Uterus (tissue), 2 donors: ENCODE measurements at regions not wholly inside any gene's neighbourhood (a gene's known extent, or its start where the extent isn't known, plus 50 kb on each side); places are given as distances from the start of the nearest gene placed in this dataset.

Experiments used
- CTCF ChIP-seq, 4 experiments: fragments of 200-600 bp in 2 of 4; fragments of 450-650 bp in 2 of 4; sonication (generic) in 2 of 4; IDR thresholded peaks; one replicate each; pipeline ENCODE4 v1.5.1; 2016 to 2019; ENCODE audit warnings: antibody characterized with exemption in 4 of 4, mild to moderate bottlenecking in 2 of 4, moderate library complexity in 1 of 4
- POLR2A ChIP-seq, 2 donors: fragments of 450-650 bp; IDR thresholded peaks; one replicate each; pipeline ENCODE4 v1.6.1; 2016; ENCODE audit warnings: antibody characterized with exemption in 2 of 2, mild to moderate bottlenecking in 1 of 2, moderate library complexity in 1 of 2

DNA sequence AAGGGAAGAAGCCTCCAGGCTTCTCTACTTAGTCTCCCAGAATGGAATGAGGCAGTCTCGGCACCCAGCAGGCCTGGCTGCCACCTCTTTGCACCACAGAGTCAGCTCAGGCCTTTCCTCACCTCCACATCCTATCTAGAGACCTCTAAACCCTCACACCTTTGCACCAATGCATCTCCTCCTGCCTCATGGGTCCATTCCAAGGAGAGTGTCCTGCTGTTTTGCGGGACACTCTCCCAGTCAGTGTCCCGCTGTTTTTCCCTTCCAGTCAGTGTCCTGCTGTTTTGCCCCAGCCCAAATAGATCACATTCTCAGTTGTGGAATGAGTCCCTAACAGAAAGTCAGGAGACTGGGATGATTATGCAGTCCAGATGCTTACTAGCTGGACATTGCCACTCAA is 185.6 kb upstream of the CAMK1G start:
- TF ChIP-seq CTCF (IDR thresholded peaks at IDR 0.05), result no peak
- no peak for TF ChIP-seq POLR2A (IDR thresholded peaks at IDR 0.05)
